ENCODE measurements at regions not wholly inside any gene's neighbourhood (a gene's known extent, or its start where the extent isn't known, plus 50 kb on each side); places are given as distances from the start of the nearest gene placed in this dataset.

GRCh38 chr5:63351164-63351563, 611.1 kb downstream of the HTR1A start:
- no peak for DNase-seq (ENCODE audit: low read depth in 2 of 2)

DNA sequence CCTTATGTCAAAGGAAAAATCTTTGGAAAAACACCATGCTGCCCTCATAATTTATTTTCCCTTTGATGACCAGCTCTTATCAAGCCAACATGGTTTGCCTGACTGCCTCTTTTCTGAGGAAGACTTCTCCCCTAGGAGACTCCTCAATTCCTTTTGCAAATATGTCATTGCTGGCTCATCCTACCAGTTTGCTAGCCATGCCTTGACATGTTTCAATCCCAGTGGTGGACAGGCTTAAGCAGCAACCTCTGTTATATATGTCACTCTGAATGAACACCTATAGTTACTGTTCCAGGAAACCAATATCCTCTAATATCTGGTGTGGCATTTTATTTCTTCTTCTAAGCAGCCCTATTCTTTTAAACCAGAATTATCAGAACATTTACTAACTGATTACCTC, 615.8 kb downstream of the HTR1A start:
- no peak for DNase-seq (ENCODE audit: low read depth in 2 of 2)

GRCh38 chr5:63341442-63341841, 620.8 kb downstream of the HTR1A start:
- DNase-seq (ENCODE audit: low read depth in 2 of 2) = no peak

DNA sequence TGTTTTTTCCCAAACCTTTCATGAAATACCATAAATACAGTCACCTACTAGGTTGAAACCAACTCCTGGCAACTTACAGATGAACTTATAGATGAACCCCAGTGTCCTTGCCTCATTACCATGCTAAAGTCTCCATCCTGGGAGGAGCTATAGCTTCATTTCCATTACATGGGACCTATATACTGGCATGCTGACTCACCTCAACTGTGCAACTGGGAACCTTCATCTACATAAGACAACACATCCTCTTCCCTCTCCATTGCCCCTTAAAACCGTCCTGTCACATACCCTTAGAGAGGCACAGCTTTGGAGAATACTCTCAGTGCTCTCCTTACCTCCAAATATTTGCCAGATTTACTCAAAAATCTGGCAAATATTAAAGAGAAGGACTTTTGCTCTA, 638.3 kb downstream of the HTR1A start:
- no peak for DNase-seq (ENCODE audit: low read depth in 2 of 2)

DNA sequence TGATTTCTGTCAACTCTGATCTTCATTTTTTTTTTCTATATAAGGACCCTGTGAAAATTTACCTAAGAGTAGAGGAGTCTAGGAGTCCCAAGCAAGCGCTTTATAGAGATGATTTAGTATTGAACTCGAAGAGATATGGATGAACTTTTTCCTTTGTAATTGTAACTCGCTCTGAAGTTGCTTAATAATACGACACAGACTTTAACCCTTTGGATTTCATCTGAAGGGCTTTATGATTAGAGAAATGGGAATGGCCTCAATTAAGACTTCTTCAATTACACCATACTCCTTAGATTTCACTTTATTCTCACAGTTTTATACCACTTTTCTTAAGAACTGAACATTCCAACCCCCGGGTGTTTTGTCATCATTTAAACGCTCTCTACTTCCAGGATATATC, 647.7 kb downstream of the HTR1A start:
- no peak for DNase-seq (ENCODE audit: low read depth in 2 of 2)

GRCh38 chr5:63310644-63311043, 651.6 kb downstream of the HTR1A start:
- no peak for DNase-seq (ENCODE audit: low read depth in 2 of 2)

GRCh38 chr5:63306909-63307308, 655.3 kb downstream of the HTR1A start:
- DNase-seq (ENCODE audit: low read depth in 2 of 2) = no peak

GRCh38 chr5:63293317-63293716, 668.9 kb downstream of the HTR1A start:
- no peak for DNase-seq (ENCODE audit: low read depth in 2 of 2)

DNA sequence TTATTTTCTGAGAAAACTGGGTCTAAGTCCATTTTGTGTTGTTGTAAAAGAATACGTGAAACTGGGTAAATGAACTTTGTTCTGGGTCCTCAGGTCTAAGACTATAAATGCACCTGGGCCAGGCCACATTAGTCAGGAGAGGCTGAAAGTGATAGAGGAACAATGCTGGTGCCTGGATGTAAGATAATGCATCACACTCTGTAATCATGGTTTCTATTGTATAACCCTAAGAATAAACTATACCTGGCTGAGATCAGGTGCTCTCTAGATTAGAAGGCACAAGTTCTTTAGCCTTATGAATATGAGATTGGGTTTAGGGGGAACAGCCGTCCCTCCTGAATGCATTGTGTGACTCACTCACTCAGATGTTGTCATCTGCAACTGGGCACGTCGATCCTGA, 675.5 kb downstream of the HTR1A start:
- no peak for DNase-seq (ENCODE audit: low read depth in 2 of 2)

DNA sequence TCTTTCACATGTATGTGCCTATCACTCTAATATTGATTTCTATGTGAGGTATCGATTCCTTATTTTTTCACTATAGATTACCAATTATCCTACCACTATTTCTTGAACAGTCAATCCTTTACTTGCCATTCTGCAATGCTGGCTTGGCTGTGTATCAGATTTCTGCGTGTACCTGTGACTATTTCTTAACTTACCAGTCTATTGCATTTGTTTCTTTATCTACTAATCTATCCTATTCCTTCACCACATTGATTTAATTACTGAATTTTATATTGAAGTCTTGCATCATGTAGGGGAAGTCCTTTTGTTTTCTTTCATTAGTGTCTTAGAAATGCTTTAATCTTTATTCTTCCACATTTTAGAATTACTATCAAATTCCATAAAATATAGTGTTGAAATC, 684.8 kb downstream of the LRRC70 start:
- DNase-seq (ENCODE audit: low read depth in 2 of 2) = no peak

DNA sequence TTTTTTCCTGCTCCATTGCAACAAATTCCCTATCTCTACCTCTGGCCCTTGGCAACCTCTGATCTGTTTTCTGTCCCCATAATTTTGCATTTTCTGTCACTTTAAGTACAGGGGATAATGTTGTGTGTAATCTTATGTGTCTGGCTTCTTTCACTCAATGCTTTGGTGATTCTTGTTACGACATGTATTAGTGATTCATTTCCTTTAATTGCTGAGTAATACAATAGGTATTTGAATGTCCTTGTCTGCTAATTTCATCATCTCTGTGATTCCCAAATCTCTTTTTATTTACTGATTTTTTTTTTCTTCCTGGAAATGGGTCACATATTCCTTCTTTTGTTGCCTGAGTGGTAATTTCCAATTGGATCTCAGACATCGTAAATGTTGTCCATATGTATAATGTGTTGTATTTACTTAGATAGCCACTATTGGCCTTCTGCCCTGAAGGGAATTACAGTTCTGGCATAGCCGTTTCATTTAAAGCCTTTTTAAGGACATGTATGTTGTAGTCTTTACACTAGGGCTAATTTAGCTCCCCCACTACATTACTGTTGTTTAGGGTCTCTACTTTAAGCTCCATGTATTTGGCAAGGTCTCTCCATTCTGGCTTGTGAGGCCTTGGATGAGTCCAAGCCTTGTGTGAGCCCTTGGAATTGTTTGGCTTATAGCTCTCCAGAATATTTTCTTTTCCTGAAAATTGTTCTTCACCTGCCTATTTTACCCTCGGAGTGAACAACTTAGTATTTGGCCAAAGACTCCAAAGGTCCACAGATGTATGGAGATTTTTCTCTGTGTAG, 683.8 kb downstream of the LRRC70 start:
- DNase-seq (ENCODE audit: low read depth in 2 of 2) = no peak

DNA sequence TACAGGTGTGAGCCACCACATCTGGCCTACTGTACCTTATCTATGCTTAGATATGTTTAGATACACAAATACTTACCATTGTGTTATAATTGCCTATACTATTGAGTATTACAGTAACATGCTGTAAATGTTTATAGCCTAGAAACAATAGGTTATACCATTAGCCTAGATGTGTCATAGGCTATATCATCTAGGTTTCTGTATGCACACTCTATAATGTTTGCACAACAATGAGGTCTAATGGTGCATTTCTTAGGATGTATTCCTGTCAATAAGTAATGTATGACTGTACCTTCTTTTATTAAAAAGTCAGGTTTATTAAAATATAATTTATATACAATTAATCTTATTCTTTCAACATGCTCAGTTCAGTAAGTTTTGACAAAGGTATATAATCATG, 683.1 kb downstream of the LRRC70 start:
- DNase-seq (ENCODE audit: low read depth in 2 of 2) = no peak

GRCh38 chr5:63255594-63255993, 677.0 kb downstream of the LRRC70 start:
- DNase-seq (ENCODE audit: low read depth in 2 of 2) = no peak

GRCh38 chr5:63250939-63251338, 672.3 kb downstream of the LRRC70 start:
- no peak for DNase-seq (ENCODE audit: low read depth in 2 of 2)

GRCh38 chr5:63249960-63250359, 671.3 kb downstream of the LRRC70 start:
- no peak for DNase-seq (ENCODE audit: low read depth in 2 of 2)

GRCh38 chr5:63247651-63248050, 669.0 kb downstream of the LRRC70 start:
- no peak for DNase-seq (ENCODE audit: low read depth in 2 of 2)

GRCh38 chr5:63245271-63245670, 666.7 kb downstream of the LRRC70 start:
- DNase-seq (ENCODE audit: low read depth in 2 of 2) = no peak

- DNase-seq (ENCODE audit: low read depth in 2 of 2) = no peak
These were observed 661.6 kb downstream of the LRRC70 start for GRCh38 chr5:63240063-63240755.

DNA sequence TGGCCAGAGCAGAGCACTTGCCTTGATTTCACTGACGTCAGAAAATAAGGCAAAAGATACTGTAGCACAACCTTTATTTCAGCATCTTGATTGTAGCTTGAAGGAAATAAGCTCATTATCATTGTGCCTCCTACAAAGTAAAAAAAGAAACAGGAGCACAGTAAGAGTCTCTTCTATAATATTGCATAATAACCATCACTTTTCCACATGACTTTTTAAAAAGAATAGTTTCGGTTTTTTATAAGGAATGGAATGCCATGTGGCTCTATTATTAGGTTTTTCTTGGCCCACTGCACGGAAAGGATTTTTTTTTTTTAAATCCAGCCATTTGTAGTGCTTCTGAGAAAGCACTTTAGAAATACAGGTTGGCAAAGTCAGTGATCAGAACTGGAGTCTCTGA, 655.3 kb downstream of the LRRC70 start:
- DNase-seq (ENCODE audit: low read depth in 2 of 2) = no peak

- DNase-seq (ENCODE audit: low read depth in 2 of 2) = no peak
These were observed 654.7 kb downstream of the LRRC70 start for GRCh38 chr5:63233361-63233760.

DNA sequence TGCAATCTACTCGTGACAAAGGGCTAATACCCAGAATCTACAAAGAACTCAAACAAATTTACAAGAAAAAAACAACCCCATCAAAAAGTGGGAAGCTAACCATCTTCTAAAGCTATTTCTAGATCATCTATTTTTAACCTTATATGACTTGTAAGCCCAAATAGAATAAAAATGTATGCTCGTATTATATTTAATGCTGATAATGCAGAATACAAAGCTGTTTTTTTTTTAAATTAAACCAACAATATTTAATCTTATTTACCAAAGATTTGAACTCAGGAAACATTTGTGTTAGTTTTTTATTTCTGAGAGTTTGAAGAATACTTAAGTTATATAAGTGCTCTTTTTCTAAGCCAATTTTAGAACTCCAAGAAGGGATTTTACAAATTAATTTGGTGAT, 652.1 kb downstream of the LRRC70 start:
- DNase-seq (ENCODE audit: low read depth in 2 of 2) = no peak

DNA sequence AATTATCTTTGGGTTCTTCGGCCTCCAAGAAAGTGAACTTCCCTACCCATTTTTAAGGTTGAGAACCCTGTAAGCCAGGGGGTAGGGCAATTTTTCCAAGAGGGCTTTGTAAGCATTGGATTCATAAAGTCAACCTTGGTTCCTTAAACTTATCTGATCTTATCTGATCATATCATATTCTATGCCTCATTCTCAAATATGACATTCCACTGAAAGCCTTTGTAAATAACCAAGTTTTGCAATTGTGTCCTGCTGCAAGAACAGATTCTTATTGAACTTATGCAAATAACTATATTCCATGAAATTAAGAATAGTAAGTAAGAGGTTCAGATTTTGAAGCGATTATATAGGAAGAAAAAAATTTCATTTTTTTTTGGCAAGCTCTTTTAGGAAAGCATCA, 649.5 kb downstream of the LRRC70 start:
- no peak for DNase-seq (ENCODE audit: low read depth in 2 of 2)

- DNase-seq (ENCODE audit: low read depth in 2 of 2) = no peak
These were observed 641.6 kb downstream of the LRRC70 start for GRCh38 chr5:63220244-63220643.

- no peak for DNase-seq (ENCODE audit: low read depth in 2 of 2)
These were observed 638.8 kb downstream of the LRRC70 start for GRCh38 chr5:63217422-63217821.

Data from stimulated activated CD4-positive, alpha-beta T cell treated with anti-CD3 and anti-CD28 coated beads, Interleukin-15, amount 100 ng/mL, for 48 hours (primary cell).